ENCODE measurements at regions not wholly inside any gene's neighbourhood (a gene's known extent, or its start where the extent isn't known, plus 50 kb on each side); places are given as distances from the start of the nearest gene placed in this dataset.

- no peaks in the 10 kb centered on the region for H3K9me3 Mint-ChIP-seq
- ATAC-seq (no peak; the same call in 1 of the 2 replicates), DNase-seq (ENCODE audit: low spot score) (no peak)
- TF ChIP-seq E2F4 (CRISPR knock-in tag; IDR thresholded peaks at IDR 0.05; ENCODE audit: borderline replicate concordance, low read depth) (no peak), MAX (CRISPR knock-in tag; IDR thresholded peaks at IDR 0.05) (no peak), ZNF138 (CRISPR knock-in tag; conservative IDR thresholded peaks at IDR 0.05) (no peak), CBFB (CRISPR knock-in tag; IDR thresholded peaks at IDR 0.05; ENCODE audit: low read depth) (no peak), ATF6 (CRISPR knock-in tag; IDR thresholded peaks at IDR 0.05) (no peak), ETV6 (CRISPR knock-in tag; IDR thresholded peaks at IDR 0.05) (no peak), ZNF219 (CRISPR knock-in tag; IDR thresholded peaks at IDR 0.05; ENCODE audit: borderline replicate concordance) (no peak), ZNF396 (CRISPR knock-in tag; IDR thresholded peaks at IDR 0.05; ENCODE audit: borderline replicate concordance) (no peak), OVOL2 (CRISPR knock-in tag; IDR thresholded peaks at IDR 0.05; ENCODE audit: borderline replicate concordance) (no peak), ATF2 (CRISPR knock-in tag; IDR thresholded peaks at IDR 0.05; ENCODE audit: borderline replicate concordance, low read depth) (no peak), ERG (CRISPR knock-in tag; IDR thresholded peaks at IDR 0.05) (no peak), ZMAT4 (CRISPR knock-in tag; IDR thresholded peaks at IDR 0.05) (no peak), JAZF1 (CRISPR knock-in tag; IDR thresholded peaks at IDR 0.05) (no peak), FOXJ3 (CRISPR knock-in tag; IDR thresholded peaks at IDR 0.05; ENCODE audit: borderline replicate concordance) (no peak), NFYB (CRISPR knock-in tag; conservative IDR thresholded peaks at IDR 0.05; ENCODE audit: low read depth) (no peak), FOXK1 (CRISPR knock-in tag; IDR thresholded peaks at IDR 0.05) (no peak), ZNF532 (CRISPR knock-in tag; IDR thresholded peaks at IDR 0.05; ENCODE audit: borderline replicate concordance) (no peak)
- CTCF ChIA-PET: no interaction called here
- H3K27me3 Mint-ChIP-seq (ENCODE audit: low read depth): peaks cover 4% of the 10 kb centered on the region
- POLR2A ChIA-PET: no interaction called here
- no peaks in the 10 kb centered on the region for H3K36me3 Mint-ChIP-seq
- no peak overlapping the region for H3K4me3 Mint-ChIP-seq
- no peak overlapping the region for H3K27ac Mint-ChIP-seq
- H3K4me1 Mint-ChIP-seq: peaks cover 15% of the 10 kb centered on the region
These were observed 104.7 kb downstream of the EVX1 start for GRCh38 chr7:27347276-27347640.

All from WTC11 (cell line).